ENCODE measurements at regions not wholly inside any gene's neighbourhood (a gene's known extent, or its start where the extent isn't known, plus 50 kb on each side); places are given as distances from the start of the nearest gene placed in this dataset.

- no peak for DNase-seq
Measured at GRCh38 chr20:54272901-54273488, 65.1 kb downstream of the PFDN4 start.

- DNase-seq: no peak
Measured at GRCh38 chr20:54275359-54276111, 67.6 kb downstream of the PFDN4 start.

GRCh38 chr20:54276577-54277169, 68.8 kb downstream of the PFDN4 start:
- no peak for DNase-seq

GRCh38 chr20:54278262-54278661, 70.4 kb downstream of the PFDN4 start:
- no peak for DNase-seq

GRCh38 chr20:54282625-54283024, 74.7 kb downstream of the PFDN4 start:
- peak in 1 of 56 donors; percentile 3 for DNase-seq

- no peak for DNase-seq
Measured at GRCh38 chr20:54283253-54283652, 75.4 kb downstream of the PFDN4 start.

- DNase-seq: no peak
Measured at GRCh38 chr20:54284928-54285704, 77.2 kb downstream of the PFDN4 start.

- no peak for DNase-seq
Measured at GRCh38 chr20:54290636-54291035, 82.7 kb downstream of the PFDN4 start.

- DNase-seq: peak in 1 of 56 donors; percentile 30
Measured at GRCh38 chr20:54291339-54292010, 83.6 kb downstream of the PFDN4 start.

- DNase-seq: no peak
Measured at GRCh38 chr20:54292185-54292584, 84.3 kb downstream of the PFDN4 start.

- DNase-seq: no peak
Measured at GRCh38 chr20:54293526-54293925, 85.6 kb downstream of the PFDN4 start.

- no peak for DNase-seq
Measured at GRCh38 chr20:54294094-54294493, 86.2 kb downstream of the PFDN4 start.

GRCh38 chr20:54295686-54296085, 87.8 kb downstream of the PFDN4 start:
- DNase-seq: no peak

- DNase-seq: no peak
Measured at GRCh38 chr20:54305421-54305820, 97.5 kb downstream of the PFDN4 start.

GRCh38 chr20:54306985-54307710, 99.3 kb downstream of the PFDN4 start:
- DNase-seq: no peak

GRCh38 chr20:54308804-54309203, 100.9 kb downstream of the PFDN4 start:
- no peak for DNase-seq

- no peak for DNase-seq
Measured at GRCh38 chr20:54318892-54319291, 111.0 kb downstream of the PFDN4 start.

GRCh38 chr20:54320148-54320607, 112.3 kb downstream of the PFDN4 start:
- no peak for DNase-seq

- no peak for DNase-seq
Measured at GRCh38 chr20:54321352-54322087, 113.6 kb downstream of the PFDN4 start.

GRCh38 chr20:54323227-54323734, 115.4 kb downstream of the PFDN4 start:
- DNase-seq: no peak

All from amygdala (tissue), 56 donors.